NB4 (cell line): ENCODE measurements at regions not wholly inside any gene's neighbourhood (a gene's known extent, or its start where the extent isn't known, plus 50 kb on each side); places are given as distances from the start of the nearest gene placed in this dataset.

Experiments used
- DNase-seq: peaks from one replicate; pipeline ENCODE4 v3.0.0; 2010; ENCODE audit warnings: low read depth
- H3K4me3 ChIP-seq: one replicate; pipeline ENCODE4 v1.5.1; 2011; ENCODE audit warnings: mild to moderate bottlenecking, low read depth, low read length, moderate library complexity
- MYC ChIP-seq: IDR thresholded peaks from 2 replicates; pipeline ENCODE4 v1.6.1; 2011; ENCODE audit warnings: low read depth, low read length
- POLR2A ChIP-seq: IDR thresholded peaks from 2 replicates; pipeline ENCODE4 v1.6.1; 2011; ENCODE audit warnings: mild to moderate bottlenecking; ENCODE audit not compliant: insufficient read length; ENCODE audit errors: extremely low read depth
- TF ChIP-seq, protein P1 (sequence below): IDR thresholded peaks from 2 replicates; pipeline ENCODE4 v1.6.1; 2011; ENCODE audit warnings: low read depth, low read length
- TF ChIP-seq, protein P2 (sequence below): IDR thresholded peaks from one replicate; pipeline ENCODE4 v1.5.1; 2012; ENCODE audit warnings: low read depth, low read length

DNA sequence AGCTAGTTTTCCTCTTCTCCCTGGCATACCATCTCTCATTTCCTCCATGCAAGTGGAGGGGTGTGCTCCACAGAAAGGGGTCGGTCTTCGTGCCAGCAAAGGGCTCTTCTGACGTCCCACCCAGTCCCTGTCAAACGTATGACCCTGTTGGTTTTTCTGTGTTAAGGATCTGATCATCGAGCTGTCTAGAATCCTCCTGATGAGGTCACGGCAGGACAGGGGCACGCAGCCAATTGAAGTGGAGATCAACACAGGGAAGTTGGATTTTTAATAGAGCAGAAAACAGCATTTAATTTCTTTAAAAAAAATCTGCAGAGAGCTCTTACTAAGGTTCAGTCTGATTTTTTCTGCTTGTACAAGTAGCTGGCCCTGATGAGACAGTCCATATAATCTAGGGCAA lies 339.4 kb downstream of the TEX29 start:
- TF ChIP-seq POLR2A, result no peak
- TF ChIP-seq, protein P1, sequence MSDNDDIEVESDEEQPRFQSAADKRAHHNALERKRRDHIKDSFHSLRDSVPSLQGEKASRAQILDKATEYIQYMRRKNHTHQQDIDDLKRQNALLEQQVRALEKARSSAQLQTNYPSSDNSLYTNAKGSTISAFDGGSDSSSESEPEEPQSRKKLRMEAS, result no peak
- TF ChIP-seq, protein P2, sequence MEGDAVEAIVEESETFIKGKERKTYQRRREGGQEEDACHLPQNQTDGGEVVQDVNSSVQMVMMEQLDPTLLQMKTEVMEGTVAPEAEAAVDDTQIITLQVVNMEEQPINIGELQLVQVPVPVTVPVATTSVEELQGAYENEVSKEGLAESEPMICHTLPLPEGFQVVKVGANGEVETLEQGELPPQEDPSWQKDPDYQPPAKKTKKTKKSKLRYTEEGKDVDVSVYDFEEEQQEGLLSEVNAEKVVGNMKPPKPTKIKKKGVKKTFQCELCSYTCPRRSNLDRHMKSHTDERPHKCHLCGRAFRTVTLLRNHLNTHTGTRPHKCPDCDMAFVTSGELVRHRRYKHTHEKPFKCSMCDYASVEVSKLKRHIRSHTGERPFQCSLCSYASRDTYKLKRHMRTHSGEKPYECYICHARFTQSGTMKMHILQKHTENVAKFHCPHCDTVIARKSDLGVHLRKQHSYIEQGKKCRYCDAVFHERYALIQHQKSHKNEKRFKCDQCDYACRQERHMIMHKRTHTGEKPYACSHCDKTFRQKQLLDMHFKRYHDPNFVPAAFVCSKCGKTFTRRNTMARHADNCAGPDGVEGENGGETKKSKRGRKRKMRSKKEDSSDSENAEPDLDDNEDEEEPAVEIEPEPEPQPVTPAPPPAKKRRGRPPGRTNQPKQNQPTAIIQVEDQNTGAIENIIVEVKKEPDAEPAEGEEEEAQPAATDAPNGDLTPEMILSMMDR, result no peak
- no peak for TF ChIP-seq MYC
- no peak for DNase-seq
- H3K4me3 ChIP-seq, result no peak overlapping the region

DNA sequence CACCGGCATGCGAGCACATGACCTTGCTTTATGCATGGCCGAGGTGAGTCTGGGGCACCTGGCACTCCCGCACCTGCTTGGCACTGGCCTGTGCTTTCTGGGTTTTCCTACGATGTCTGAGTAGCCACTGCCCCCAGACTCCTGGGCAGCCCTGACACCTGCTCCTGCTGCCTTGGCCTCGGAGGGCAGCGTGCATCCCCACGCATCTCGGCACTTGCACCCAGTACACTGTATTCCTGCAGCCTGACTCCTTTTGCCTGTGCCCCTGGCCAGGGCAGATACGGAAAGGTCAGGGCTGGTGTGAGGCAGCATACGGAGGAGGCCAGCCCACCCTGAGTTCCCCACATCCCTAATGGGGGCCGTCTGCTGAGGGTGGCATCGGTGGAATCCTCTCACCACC lies 340.6 kb downstream of the TEX29 start:
- H3K4me3 ChIP-seq, result no peak overlapping the region
- TF ChIP-seq, protein P2, result no peak
- TF ChIP-seq, protein P1, result no peak
- DNase-seq, result no peak

DNA sequence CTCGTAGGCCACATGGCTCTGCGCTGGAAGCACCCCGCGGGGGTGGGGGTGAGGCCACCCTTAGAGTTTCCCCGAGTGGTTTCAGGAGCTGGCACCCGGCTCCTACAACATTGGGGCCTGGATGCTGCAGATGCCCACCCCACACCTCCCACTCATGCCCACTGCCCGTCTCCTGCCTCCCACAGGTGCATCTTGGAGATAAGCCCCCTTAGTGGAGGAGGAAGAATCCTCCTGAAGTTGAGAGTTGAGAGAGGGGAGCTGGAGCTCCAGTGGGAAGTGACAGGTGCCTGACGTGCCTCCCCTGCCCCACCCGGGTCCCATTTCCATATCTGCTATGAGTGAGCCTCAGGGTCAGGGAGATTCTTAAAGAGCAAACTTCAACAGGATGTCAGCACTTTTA lies 341.3 kb downstream of the TEX29 start:
- DNase-seq, result no peak
- H3K4me3 ChIP-seq, result no peak overlapping the region
- TF ChIP-seq, protein P1, result no peak
- TF ChIP-seq POLR2A (no peak), MYC (no peak)
- TF ChIP-seq, protein P2, result no peak

DNA sequence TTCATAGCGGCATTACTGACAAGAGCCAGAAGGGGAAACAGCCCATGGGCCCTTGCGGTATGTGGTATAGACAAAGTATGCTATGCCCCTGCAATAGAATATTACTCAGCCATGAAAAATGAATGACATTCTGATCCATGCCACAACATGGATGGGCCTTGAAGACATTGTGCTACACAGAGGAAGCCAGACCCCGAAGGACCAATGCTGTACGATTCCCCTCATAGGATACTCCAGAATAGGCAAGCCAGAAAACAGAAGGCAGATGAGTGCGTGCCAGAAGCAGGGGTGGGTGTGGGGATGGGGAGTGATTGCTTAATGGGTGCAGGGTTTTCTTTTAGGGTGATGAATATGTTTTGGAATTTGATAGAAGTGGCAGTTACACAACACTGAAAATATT lies 342.0 kb downstream of the TEX29 start:
- no peak for TF ChIP-seq MYC
- TF ChIP-seq, protein P2, result no peak
- TF ChIP-seq POLR2A, result no peak
- TF ChIP-seq, protein P1, result no peak
- DNase-seq, result no peak
- H3K4me3 ChIP-seq, result no peak overlapping the region

DNA sequence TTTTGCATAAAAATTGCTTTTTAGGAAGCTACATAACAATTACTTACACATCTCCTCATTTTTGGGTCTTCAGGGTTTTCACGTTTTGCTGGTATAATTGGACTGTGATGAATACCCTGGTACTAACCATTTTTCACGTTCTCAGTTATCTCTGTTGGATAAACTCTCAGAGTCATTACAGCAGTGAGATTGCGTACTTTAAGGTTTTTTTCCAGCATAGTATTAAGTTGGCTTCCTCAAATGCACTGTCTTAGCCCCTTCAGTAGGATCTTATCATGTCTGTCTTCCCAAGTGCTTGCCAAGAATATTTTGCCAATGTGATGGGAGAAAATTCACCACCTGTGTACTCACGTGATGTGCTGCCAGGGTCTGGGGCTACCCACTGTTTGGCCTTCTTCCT lies 342.5 kb downstream of the TEX29 start:
- no peak overlapping the region for H3K4me3 ChIP-seq
- no peak for DNase-seq
- TF ChIP-seq, protein P2, result no peak
- TF ChIP-seq MYC (no peak), POLR2A (no peak)
- TF ChIP-seq, protein P1, result no peak

DNA sequence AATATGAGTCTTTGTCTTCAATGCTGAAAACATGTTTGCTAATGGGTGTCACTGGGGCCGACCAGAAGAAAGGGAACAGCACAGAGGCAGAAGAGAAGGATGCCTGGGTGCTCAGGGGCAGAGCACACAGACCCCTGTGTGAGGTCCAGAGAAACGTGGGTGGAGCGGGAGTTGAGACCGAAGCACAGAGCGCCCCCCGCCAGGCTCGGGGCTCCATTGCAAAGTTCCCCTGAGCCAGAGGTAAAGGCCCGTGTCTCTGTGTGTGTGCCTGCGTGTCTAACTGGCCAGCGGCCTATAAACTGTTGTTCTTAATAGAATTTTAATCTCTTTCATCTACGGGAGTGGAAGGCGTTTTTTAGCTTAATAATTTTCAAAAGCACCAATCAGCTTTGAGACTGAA lies 343.1 kb downstream of the TEX29 start:
- TF ChIP-seq, protein P1, result no peak
- no peak for DNase-seq
- H3K4me3 ChIP-seq, result no peak overlapping the region
